Coronary artery (tissue), 2 donors: ENCODE measurements at regions not wholly inside any gene's neighbourhood (a gene's known extent, or its start where the extent isn't known, plus 50 kb on each side); places are given as distances from the start of the nearest gene placed in this dataset.

Source experiments
- DNase-seq: peaks from one replicate; pipeline ENCODE4 v3.0.0-alpha.2; 2017; ENCODE audit warnings: low spot score
- H3K27ac ChIP-seq, 2 donors: fragments of 200-600 bp; sonication (generic); one replicate each; pipeline ENCODE4 v1.5.1; 2016 to 2019
- H3K4me3 ChIP-seq: fragments of 200-600 bp; sonication (generic); 2 replicates; pipeline ENCODE4 v1.5.1; 2016; ENCODE audit warnings: mild to moderate bottlenecking, moderate library complexity
- TF ChIP-seq, protein P1 (sequence below): fragments of 200-600 bp; sonication (generic); IDR thresholded peaks from one replicate; pipeline ENCODE4 v1.5.1; 2019; ENCODE audit warnings: antibody characterized with exemption

DNA sequence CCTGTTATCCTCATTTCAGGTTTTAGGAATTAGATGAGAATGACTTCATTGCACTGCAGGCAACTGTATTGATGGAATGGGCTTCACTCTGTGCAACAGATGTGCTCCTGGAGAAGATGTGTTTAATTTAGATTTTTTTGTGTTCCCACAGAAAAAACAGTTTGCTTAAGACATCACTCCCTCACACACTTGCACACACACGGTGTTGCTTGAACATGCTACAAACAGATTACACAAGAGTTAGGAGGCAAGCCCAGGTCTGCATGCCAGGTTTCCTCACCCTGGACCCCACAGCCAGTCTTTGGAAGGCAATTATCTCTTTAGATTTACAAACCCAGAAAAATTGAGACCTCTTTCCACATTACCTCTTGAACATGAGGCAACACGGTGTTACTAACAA lies 93.7 kb upstream of the KLHL29 start:
- TF ChIP-seq, protein P1, sequence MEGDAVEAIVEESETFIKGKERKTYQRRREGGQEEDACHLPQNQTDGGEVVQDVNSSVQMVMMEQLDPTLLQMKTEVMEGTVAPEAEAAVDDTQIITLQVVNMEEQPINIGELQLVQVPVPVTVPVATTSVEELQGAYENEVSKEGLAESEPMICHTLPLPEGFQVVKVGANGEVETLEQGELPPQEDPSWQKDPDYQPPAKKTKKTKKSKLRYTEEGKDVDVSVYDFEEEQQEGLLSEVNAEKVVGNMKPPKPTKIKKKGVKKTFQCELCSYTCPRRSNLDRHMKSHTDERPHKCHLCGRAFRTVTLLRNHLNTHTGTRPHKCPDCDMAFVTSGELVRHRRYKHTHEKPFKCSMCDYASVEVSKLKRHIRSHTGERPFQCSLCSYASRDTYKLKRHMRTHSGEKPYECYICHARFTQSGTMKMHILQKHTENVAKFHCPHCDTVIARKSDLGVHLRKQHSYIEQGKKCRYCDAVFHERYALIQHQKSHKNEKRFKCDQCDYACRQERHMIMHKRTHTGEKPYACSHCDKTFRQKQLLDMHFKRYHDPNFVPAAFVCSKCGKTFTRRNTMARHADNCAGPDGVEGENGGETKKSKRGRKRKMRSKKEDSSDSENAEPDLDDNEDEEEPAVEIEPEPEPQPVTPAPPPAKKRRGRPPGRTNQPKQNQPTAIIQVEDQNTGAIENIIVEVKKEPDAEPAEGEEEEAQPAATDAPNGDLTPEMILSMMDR = no peak
- Histone ChIP-seq H3K27ac (no peak overlapping the region), H3K4me3 (no peak overlapping the region)
- DNase-seq = no peak

DNA sequence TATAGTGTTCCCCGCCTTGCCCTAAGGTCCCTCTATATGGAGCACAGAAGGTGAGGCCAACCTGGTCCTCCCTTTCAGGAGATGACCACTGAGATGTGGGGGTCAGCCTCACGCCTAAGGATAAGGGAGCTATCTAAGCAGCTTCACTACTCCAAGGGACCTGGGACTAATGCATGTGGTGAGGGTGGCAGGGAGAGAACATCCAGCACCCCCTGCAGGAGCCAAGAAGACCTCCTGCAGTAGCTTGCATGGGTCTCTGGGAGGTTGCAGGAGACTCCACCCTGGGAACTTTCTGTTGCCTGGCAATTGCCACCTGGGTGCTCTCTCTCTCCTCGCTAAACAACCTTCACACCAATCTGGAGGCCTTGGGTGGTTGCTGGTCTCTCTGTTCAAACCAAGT lies 93.0 kb upstream of the KLHL29 start:
- no peak for DNase-seq
- Histone ChIP-seq H3K4me3 (no peak overlapping the region), H3K27ac (no peak overlapping the region)
- TF ChIP-seq, protein P1 = no peak

DNA sequence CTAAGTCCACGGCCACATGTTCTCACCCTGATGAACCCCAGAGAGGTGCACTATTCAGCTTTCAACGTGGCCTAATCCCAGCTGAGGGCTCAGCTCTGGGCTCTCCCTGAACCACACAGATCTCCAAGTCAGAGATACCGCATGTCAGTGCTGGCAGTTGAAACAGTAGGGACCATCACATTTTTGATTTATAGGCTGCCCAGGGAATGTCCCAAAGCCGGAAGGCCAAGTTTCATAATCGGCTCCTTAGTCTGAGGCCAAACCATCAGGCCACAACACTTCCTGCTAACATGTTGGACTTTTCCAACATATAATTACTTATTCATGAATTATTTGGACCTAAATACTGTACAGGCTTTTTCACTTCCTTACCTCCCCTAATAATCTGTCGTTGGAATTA lies 91.9 kb upstream of the KLHL29 start:
- TF ChIP-seq, protein P1 = no peak
- no peak for DNase-seq
- H3K27ac ChIP-seq = no peak overlapping the region
- no peak overlapping the region for H3K4me3 ChIP-seq

DNA sequence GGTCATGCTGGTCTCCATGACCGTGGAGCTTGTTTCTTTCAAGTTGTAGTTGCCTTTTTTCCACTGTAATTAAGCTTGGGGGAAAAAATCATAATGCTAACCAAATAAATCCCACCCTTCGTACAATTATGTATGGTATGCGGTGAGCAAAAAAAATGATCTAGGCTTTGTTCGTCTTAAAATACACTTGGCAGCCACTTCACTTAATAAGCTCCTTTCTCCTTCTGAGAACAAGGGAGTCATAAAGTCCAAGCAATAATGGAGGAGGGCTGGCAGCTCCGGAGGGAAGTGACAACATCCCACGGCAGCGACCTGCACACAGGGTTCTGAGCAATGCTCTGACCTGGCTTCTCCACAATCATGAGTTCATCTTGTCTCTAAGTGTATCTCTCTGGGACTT lies 91.2 kb upstream of the KLHL29 start:
- TF ChIP-seq, protein P1 = no peak
- no peak overlapping the region for H3K27ac ChIP-seq
- H3K4me3 ChIP-seq = no peak overlapping the region
- DNase-seq = no peak

DNA sequence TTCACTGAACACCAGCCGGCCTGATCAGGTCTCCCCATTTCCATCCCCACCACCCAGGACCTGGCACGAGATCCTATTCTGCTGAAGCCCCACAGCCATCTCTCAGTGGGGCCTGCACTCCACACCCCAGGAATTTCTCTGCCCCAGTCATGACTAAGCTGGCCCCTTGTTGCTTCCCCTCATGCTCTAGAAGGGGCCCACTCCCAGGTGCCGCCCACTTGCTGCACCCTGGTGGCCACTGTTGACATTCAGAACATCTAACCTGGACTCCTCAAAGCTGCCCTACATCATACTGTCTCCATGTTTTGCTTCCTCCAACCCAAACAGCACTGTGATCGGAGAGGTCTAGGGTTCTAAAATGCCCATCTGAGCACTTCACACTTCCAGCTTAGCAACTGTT lies 90.7 kb upstream of the KLHL29 start:
- H3K4me3 ChIP-seq = no peak overlapping the region
- H3K27ac ChIP-seq = no peak overlapping the region
- TF ChIP-seq, protein P1 = no peak
- no peak for DNase-seq

DNA sequence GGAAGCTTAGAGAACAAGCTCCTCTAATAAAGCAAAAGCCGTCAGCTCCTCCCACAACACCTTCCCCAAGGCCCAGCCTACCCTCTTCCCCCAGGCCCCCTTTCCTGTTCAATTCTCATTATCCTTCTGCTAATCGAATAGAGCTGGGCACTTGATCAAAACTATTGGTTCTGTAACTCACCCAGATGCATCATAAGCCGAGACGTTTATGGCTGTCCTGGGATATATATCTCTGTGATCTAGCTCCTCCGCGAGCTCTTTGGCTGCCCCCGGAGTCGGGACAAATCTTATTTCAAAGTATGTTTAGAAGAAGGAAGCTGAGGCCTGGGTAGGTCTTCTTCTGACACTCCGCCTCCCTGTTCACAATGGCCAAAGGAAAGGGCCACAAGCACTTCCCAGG lies 88.3 kb upstream of the KLHL29 start:
- no peak overlapping the region for H3K4me3 ChIP-seq
- no peak overlapping the region for H3K27ac ChIP-seq
- TF ChIP-seq, protein P1 = no peak
- no peak for DNase-seq

DNA sequence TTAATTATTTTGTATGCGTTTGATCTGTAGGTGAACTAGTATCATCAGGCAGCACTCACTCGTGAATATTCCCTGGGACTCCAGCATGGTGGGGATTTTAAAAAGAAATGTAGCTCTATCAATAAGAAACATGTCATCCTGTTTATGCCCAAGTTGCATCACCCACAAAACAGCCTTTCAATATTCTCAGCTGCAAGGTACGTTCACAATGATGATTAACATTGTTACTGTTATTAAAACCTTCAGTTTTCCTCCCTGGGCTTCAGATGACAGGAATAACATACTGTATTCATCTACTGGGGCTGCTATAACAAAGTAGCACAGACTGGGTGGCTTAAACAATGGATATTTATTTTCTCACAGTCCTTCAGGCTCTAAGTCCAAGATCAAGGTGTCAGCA lies 87.9 kb upstream of the KLHL29 start:
- DNase-seq = no peak
- H3K27ac ChIP-seq = no peak overlapping the region
- H3K4me3 ChIP-seq = no peak overlapping the region
- TF ChIP-seq, protein P1 = no peak
